GM12865 (cell line): ENCODE measurements at regions not wholly inside any gene's neighbourhood (a gene's known extent, or its start where the extent isn't known, plus 50 kb on each side); places are given as distances from the start of the nearest gene placed in this dataset.

Experiments used
- DNase-seq: peaks from one replicate; pipeline ENCODE4 v3.0.0; 2010; ENCODE audit warnings: low read depth
- H3K4me3 ChIP-seq: 2 replicates; pipeline ENCODE4 v1.5.1; 2011; ENCODE audit warnings: mild to moderate bottlenecking, low read depth, low read length, control low read depth
- TF ChIP-seq, protein P1 (sequence below): IDR thresholded peaks from 2 replicates; pipeline ENCODE4 v1.5.1; 2011; ENCODE audit warnings: low read length, control low read depth, low read depth, inconsistent platforms; ENCODE audit not compliant: insufficient read depth; ENCODE audit errors: missing control alignments

DNA sequence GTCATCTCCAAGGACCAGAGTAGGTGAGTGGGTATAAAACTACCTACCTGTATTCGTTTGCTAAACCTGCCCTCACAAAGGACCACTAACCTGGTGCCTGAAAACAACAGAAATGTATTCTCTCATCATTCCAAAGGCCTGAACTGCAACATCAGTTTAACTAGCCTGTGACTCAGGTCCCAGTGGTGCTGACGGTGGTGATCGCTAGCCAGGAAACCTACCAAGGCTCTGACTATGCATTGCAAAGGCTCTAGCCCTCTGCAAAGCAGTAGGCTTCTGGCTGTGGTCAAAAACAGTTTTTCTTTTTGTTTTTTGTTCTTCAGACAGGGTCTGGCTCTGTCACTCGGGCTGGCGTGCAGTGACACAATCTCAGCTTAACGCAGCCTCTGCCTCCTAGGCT is 107.5 kb downstream of the NPTX2 start:
- DNase-seq, result no peak
- TF ChIP-seq, protein P1, sequence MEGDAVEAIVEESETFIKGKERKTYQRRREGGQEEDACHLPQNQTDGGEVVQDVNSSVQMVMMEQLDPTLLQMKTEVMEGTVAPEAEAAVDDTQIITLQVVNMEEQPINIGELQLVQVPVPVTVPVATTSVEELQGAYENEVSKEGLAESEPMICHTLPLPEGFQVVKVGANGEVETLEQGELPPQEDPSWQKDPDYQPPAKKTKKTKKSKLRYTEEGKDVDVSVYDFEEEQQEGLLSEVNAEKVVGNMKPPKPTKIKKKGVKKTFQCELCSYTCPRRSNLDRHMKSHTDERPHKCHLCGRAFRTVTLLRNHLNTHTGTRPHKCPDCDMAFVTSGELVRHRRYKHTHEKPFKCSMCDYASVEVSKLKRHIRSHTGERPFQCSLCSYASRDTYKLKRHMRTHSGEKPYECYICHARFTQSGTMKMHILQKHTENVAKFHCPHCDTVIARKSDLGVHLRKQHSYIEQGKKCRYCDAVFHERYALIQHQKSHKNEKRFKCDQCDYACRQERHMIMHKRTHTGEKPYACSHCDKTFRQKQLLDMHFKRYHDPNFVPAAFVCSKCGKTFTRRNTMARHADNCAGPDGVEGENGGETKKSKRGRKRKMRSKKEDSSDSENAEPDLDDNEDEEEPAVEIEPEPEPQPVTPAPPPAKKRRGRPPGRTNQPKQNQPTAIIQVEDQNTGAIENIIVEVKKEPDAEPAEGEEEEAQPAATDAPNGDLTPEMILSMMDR, result no peak
- H3K4me3 ChIP-seq, result no peak overlapping the region

DNA sequence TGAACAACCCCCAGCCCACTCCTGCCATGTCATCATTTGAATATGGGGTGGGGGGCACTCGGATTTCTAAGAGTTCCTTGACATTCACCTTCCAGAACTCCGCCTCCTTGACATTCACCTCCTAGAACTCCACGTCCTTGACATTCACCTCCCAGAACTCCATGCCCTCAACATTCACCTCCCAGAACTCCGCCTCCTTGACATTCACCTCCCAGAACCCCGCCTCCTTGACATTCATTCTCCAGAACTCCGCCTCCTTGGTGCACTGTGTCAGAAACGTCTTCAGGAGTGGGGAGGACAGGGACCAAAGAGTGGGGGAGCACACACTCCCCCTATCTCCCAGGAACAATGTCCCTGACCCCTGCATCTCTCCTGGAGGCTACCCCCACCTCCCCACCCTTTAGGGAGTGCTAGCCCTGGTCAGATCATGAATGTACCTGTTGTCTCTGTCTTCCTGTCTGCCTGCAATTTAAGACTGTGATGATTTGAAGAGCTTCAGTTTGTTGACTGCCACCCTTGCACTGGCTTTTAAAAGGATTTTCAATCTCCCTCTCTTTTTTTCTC is 110.1 kb downstream of the NPTX2 start:
- no peak for DNase-seq
- TF ChIP-seq, protein P1, result no peak
- no peak overlapping the region for H3K4me3 ChIP-seq

DNA sequence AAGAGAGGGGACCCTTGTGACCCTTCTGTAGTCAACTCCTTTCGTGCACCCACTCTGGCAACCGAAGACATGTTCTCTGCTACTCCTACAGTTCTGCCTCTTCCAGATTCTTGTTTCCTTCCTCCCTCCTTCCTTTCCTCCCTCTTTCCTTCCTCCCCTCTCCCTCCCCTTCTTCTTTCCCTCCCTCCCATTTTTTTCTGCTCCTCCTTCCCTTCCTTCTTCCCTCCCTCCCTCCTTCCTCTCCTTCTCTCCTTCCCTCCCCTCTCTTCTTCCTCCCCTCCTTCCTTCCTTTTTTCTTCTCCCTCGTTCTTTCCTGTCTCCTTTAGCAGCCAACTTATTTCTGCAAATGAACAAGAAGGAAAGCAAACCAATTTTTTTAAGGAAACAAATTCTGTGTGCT is 111.5 kb downstream of the NPTX2 start:
- TF ChIP-seq, protein P1, result no peak
- DNase-seq, result no peak
- H3K4me3 ChIP-seq, result no peak overlapping the region

DNA sequence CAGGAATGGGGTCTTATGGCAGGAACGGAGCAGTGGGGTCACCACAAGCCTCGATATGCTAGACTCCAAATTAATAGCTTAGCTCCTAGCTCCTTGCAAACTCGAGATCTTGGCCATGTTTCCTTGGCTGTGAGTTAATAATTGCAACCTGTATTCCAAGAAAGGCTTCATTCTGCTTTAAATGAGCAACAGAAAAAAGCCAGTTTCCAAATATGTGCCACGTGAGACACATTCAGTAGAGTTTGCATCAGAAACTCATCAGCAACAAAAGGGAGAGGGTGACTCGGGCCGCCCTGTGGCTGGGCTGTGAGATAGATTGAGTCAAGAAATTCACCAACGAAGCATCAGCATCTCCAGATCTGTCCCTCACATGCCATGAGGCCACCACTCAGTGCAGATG is 112.0 kb downstream of the NPTX2 start:
- no peak for DNase-seq
- H3K4me3 ChIP-seq, result no peak overlapping the region
- TF ChIP-seq, protein P1, result no peak

DNA sequence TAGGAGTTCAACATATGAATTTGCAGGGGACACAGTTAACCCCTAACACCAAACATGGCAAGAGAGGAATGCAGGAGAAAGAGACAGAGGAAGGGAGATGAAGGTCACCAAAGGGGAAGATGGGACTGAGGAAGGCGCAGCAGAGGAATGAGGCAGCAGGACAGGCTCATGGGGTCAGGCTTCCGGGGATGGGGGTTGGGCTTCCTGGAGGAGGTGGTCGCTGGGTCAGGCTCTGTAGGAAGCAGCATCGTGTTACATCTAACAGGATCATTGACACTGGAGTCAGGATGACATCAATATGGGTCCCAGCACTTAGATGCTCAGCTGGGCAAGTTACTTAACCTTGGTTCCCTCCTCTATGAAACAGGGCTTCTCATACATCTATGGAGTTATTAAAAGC is 113.2 kb downstream of the NPTX2 start:
- TF ChIP-seq, protein P1, result no peak
- H3K4me3 ChIP-seq, result no peak overlapping the region
- DNase-seq, result no peak

DNA sequence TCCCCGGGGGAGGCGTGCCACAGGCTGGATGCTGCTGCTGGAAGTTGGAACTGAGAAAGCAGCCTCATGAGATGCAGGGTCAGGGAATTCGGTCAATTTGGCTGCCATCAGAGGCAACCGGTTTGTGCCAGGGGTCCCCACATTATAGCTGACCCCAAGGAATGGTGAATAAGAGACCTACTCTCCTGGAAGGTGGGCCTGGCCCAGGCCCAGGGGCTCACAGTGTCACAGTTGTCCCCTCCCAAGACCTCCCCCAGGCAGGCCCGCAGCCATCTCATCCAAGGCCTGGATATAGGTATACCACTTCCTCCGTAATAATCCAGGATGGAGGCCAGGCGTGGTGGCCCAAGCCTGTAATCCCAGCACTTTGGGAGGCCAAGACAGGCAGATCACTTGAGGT is 114.6 kb downstream of the NPTX2 start:
- H3K4me3 ChIP-seq, result no peak overlapping the region
- TF ChIP-seq, protein P1, result no peak
- DNase-seq, result no peak

DNA sequence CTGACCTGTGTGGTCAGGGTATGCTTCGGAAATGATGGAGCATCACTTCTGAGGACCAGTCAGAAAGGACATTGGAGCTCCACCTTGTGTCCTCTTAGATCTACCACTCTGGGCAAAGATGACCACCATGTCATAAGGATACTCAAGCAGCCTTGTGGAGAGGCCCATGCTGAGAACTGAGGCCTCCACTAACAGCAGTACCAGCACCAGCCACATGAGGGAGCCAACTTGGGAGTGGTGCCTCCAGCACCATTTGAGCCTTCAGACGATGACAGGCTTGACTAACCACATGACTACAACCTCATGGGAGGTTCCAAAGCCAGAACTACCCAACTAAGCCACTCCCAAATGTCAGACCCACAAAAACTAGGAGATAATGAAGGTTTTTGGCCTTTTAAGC is 116.0 kb downstream of the NPTX2 start:
- TF ChIP-seq, protein P1, result peak; percentile 84
- DNase-seq, result peak; percentile 77
- H3K4me3 ChIP-seq, result no peak overlapping the region
